Activated naive CD4-positive, alpha-beta T cell treated with anti-CD3 and anti-CD28 coated beads, Interleukin-2, amount 50 U/mL, for 24 hours (primary cell): ENCODE measurements at regions not wholly inside any gene's neighbourhood (a gene's known extent, or its start where the extent isn't known, plus 50 kb on each side); places are given as distances from the start of the nearest gene placed in this dataset.
"Not testable (repeated sequence)": the region's sequence is repeated elsewhere in the genome, so short reads cannot be mapped to it uniquely, and the experiment has no call there.

Experiments
- H3K27ac Mint-ChIP-seq: one replicate; pipeline ENCODE4 v1.8.0; 2021; ENCODE audit warnings: mild to moderate bottlenecking, mixed read lengths
- H3K27me3 Mint-ChIP-seq: one replicate; pipeline ENCODE4 v1.8.0; 2021; ENCODE audit warnings: mixed read lengths
- H3K36me3 Mint-ChIP-seq: one replicate; pipeline ENCODE4 v1.8.0; 2021; ENCODE audit warnings: mixed read lengths
- H3K4me1 Mint-ChIP-seq: one replicate; pipeline ENCODE4 v1.8.0; 2021; ENCODE audit warnings: mixed read lengths
- H3K4me3 Mint-ChIP-seq: one replicate; pipeline ENCODE4 v1.8.0; 2021; ENCODE audit warnings: mild to moderate bottlenecking, mixed read lengths
- H3K9me3 Mint-ChIP-seq: one replicate; pipeline ENCODE4 v1.8.0; 2021; ENCODE audit warnings: mixed read lengths

DNA sequence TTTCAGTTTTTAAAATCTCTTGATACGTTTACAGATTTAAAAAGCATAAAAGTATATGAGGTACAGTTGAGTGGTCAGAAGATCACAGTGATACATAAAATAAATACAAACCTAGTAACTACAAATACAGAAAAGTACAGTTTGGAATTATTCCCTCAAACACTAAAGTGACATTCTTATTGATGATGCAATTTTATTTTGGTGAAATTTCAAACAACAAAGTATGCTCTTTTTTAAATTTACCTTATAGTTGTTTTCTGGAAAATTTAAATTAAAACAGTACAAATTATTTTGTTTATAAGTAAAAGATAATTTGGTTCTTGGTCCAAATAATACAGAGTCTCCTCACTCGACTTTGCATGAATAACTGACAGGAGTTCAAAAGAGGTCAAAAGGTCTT is 1305.1 kb upstream of the GJE1 start:
- Mint-ChIP-seq H3K9me3 (no peaks in the 10 kb centered on the region), H3K27ac (no peak overlapping the region), H3K4me3 (no peak overlapping the region)

DNA sequence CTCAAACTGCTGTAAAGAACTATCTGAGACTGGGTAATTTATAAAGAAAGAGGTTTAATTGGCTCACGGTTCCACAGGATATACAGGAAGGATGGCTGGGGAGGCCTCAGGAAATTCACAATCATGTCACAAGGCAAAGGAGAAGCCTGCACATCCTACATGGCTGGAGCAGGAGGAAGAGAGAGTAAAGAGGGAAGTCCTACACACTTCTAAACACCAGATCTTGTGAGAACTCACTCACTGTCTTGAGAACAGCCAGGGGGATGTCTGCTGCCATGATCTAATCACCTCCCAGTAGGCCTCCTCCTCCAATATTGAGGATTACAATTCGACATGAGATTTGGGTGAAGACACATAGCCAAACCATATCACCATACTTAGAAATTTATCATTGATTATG is 1307.0 kb upstream of the GJE1 start:
- Mint-ChIP-seq H3K27ac (no peak overlapping the region), H3K4me3 (no peak overlapping the region)

More for the DNA sequence above, 1305.1 kb upstream of the GJE1 start:
- Mint-ChIP-seq H3K27me3 (no peaks in the 10 kb centered on the region), H3K36me3 (no peaks in the 10 kb centered on the region), H3K4me1 (no peaks in the 10 kb centered on the region)

DNA sequence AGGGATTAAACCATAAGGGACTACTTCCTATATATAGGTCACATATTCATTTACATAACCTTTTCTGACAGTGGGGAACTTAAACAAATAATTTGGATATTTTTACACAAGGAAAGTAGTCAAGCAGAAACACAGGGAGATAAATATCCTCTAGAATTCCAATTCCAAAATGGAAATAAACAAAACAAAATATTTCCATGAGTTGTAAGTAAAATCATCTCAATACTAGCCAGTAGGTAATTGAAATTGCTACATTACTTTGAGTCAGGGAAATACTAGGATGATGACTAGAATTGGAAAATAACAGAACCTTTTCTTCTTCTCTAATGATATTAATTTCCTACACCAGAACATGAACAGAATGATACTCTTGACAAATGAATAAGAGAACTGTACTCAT is 1308.1 kb upstream of the GJE1 start:
- H3K27me3 Mint-ChIP-seq: no peaks in the 10 kb centered on the region
- no peaks in the 10 kb centered on the region for H3K4me1 Mint-ChIP-seq
- no peaks in the 10 kb centered on the region for H3K9me3 Mint-ChIP-seq
- no peaks in the 10 kb centered on the region for H3K36me3 Mint-ChIP-seq
- H3K4me3 Mint-ChIP-seq: no peak overlapping the region
- H3K27ac Mint-ChIP-seq: no peak overlapping the region

More for the DNA sequence above, 1307.0 kb upstream of the GJE1 start:
- no peaks in the 10 kb centered on the region for H3K4me1 Mint-ChIP-seq
- H3K27me3 Mint-ChIP-seq: no peaks in the 10 kb centered on the region
- no peaks in the 10 kb centered on the region for H3K9me3 Mint-ChIP-seq
- no peaks in the 10 kb centered on the region for H3K36me3 Mint-ChIP-seq

DNA sequence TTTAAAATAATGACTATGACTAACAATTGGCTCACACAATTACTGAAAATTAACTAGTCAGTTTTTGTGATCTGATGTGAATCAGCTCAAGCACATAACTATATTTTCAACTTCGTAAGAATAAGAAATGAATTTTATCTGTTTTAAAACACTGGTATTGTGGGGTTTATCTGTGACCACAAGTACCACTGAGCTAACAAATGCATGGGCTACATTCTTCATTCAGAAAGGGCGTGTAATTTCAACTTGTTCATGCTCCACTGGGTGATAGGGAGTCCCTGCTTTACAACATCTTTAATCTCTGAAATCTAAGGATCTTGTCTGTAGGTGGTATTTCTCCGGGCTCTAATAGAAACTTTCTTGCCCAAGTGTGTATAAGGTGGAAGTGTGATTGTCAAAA is 1311.5 kb upstream of the GJE1 start:
- H3K4me3 Mint-ChIP-seq: no peak overlapping the region
- no peaks in the 10 kb centered on the region for H3K27me3 Mint-ChIP-seq
- H3K4me1 Mint-ChIP-seq: no peaks in the 10 kb centered on the region
- no peaks in the 10 kb centered on the region for H3K36me3 Mint-ChIP-seq
- H3K27ac Mint-ChIP-seq: no peak overlapping the region
- no peaks in the 10 kb centered on the region for H3K9me3 Mint-ChIP-seq

DNA sequence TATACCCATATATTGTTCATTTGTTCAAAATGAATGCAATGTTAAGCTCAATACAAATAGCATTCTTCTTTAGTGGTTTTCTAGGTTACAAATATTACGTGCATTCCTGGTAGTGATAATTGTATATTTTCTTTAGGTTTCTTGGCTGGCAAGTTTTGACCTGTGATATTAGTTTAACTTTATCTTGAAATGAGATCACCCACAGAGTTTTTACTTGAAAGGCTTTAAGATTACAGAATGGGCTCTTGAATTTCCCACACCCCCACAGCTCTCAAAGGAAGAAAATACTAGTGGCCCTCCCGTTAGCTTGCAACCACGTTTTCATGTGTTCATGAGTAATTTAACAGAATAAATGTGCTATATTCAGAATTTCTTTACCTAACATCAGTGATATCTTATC is 1315.5 kb upstream of the GJE1 start:
- Mint-ChIP-seq H3K4me3 (no peak overlapping the region), H3K27ac (no peak overlapping the region), H3K9me3 (no peaks in the 10 kb centered on the region), H3K4me1 (no peaks in the 10 kb centered on the region), H3K36me3 (no peaks in the 10 kb centered on the region), H3K27me3 (peaks cover 1% of the 10 kb centered on the region)

DNA sequence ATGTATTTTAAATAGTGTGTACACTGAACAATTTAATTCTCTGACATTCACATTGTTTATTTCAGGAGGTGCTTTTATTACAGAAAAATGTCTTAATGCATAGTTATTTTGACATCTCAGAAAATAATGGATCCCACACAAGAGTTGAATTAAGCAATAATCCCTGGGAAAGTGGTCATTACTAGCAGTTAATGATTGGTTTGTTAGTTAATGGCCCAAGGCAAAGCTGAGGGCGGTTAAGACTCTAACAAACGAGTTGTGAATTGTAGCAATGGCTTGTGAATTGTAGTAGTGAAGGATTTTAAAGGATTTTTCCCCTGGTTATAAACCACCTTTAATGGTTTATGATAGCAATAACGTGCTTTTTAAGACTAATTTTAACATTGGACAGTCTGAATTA is 1316.0 kb upstream of the GJE1 start:
- Mint-ChIP-seq H3K27ac (no peak overlapping the region), H3K27me3 (peaks cover 1% of the 10 kb centered on the region), H3K9me3 (no peaks in the 10 kb centered on the region), H3K4me1 (no peaks in the 10 kb centered on the region), H3K36me3 (no peaks in the 10 kb centered on the region), H3K4me3 (no peak overlapping the region)

DNA sequence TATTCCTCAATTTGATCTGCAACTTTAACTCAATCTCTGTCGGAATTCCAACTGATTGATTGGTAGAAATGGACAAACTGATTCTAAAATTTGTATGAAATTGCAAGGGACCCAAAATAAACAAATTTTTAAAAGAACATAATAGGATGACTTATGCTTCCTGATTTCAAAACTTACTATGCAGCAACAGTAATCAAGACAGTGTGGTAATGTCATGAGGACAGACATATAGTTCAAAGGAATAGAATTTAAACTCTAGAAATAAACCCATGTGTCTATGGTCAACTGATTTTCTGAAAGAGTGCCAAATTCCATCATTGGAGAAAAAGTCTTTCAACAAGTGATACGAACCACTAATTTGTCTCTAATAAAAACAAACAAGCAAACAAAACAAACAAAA is 1320.1 kb upstream of the GJE1 start:
- Mint-ChIP-seq H3K27ac (no peak overlapping the region), H3K4me3 (no peak overlapping the region), H3K9me3 (no peaks in the 10 kb centered on the region), H3K4me1 (no peaks in the 10 kb centered on the region), H3K27me3 (peaks cover 4% of the 10 kb centered on the region), H3K36me3 (no peaks in the 10 kb centered on the region)

DNA sequence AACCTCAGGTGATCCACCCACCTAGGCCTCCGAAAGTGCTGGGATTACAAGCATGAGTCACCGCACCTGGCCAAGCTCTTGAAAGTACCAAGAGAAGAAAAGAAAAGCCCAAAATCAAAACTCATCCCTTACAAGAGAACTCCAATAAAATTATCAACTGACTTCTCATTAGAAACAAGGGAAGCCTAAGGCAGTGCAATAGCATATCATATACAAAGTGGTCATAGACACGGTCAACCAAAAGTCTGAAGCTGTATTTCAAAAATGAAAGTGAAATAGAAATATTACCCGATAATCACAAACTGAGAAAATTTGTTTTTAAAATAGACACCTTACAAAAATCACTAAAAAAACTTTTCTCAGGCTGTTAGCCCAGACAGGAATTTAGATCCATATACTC is 1321.1 kb upstream of the GJE1 start:
- no peaks in the 10 kb centered on the region for H3K9me3 Mint-ChIP-seq
- peaks cover 4% of the 10 kb centered on the region for H3K27me3 Mint-ChIP-seq
- no peak overlapping the region for H3K27ac Mint-ChIP-seq
- H3K4me3 Mint-ChIP-seq: no peak overlapping the region
- H3K4me1 Mint-ChIP-seq: no peaks in the 10 kb centered on the region
- no peaks in the 10 kb centered on the region for H3K36me3 Mint-ChIP-seq

DNA sequence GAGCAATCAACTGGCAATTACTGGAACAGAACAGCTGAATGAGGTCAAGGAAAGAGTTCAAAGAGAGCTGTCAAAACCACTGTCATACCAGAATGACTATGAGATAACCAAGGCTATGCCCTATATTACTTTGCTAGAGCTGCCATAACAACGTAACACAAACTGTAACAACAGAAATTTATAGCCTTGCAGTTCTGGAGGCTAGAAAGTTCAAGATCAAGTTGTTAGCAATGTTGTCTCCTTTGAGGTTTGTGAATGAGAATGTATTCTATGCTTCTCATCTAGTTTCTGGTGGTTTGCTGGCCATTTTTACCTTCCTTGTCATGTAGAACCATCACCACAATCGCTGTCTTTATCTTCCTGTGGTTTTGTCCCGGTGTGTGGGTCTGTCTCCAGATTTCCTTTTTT is 1323.0 kb upstream of the GJE1 start:
- no peaks in the 10 kb centered on the region for H3K9me3 Mint-ChIP-seq
- no peaks in the 10 kb centered on the region for H3K36me3 Mint-ChIP-seq
- no peaks in the 10 kb centered on the region for H3K4me1 Mint-ChIP-seq
- H3K4me3 Mint-ChIP-seq: no peak overlapping the region
- H3K27ac Mint-ChIP-seq: no peak overlapping the region
- H3K27me3 Mint-ChIP-seq: peaks cover 4% of the 10 kb centered on the region

DNA sequence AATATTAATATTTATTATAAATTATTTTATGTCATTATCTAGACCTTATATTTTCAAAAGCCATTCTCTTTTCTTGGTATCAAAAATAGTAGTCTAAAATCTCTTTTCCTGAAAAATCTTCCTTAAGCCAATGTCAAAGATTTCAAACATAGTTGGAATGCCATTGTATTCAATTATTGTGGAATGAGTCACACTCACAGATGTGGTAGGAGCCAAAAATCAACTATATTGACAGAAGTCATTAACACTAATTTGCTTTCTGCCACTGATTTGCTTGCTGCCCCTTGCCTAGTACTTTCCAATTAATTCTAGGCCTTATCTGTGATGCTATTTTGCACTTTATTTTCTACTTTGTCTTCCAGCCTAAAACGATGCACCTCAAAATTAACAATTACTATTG is 1326.3 kb upstream of the GJE1 start:
- Mint-ChIP-seq H3K27me3 (peaks cover 3% of the 10 kb centered on the region), H3K9me3 (no peaks in the 10 kb centered on the region)

DNA sequence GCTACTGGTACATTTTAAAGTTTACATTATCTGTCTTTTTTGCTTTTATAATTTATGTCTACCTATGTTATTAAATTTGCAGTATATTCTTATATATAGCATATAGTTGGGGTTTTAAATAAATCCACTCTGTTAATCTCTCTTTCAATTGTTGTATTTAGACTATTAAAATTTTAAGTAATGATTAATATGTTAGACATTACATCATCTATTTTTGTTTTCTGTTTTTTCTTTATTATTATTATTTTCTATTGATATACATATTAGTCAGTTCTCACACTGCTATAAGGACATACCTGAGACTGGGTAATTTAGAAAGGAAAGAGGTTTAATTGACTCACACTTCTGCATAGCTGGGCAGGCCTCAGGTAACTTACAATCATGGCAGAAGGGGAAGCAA is 1338.2 kb upstream of the GJE1 start:
- no peaks in the 10 kb centered on the region for H3K9me3 Mint-ChIP-seq
- H3K27ac Mint-ChIP-seq: no peak overlapping the region
- no peak overlapping the region for H3K4me3 Mint-ChIP-seq
- no peaks in the 10 kb centered on the region for H3K36me3 Mint-ChIP-seq
- H3K4me1 Mint-ChIP-seq: no peaks in the 10 kb centered on the region
- no peaks in the 10 kb centered on the region for H3K27me3 Mint-ChIP-seq

More for the DNA sequence above, 1326.3 kb upstream of the GJE1 start:
- H3K27ac Mint-ChIP-seq: no peak overlapping the region
- no peaks in the 10 kb centered on the region for H3K36me3 Mint-ChIP-seq
- H3K4me3 Mint-ChIP-seq: no peak overlapping the region
- no peaks in the 10 kb centered on the region for H3K4me1 Mint-ChIP-seq

DNA sequence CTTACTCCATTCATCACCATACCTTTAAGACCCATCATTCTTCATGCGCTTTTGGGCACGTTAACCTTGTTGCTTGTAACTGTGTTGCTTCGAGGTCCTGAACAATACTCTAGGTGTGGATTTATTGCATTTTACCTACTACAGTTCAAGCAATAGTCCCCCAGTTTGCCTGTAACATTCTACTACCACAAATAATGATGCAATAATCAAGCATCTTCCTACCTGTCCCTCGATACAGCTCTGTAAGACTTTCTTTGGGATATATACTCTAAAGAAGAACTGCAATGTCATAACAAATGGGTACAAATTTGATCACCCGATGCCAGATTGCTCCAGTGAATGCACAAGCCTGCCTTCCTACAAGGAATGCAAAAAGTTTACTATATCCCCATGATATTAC is 1342.6 kb upstream of the GJE1 start:
- no peak overlapping the region for H3K27ac Mint-ChIP-seq
- no peak overlapping the region for H3K4me3 Mint-ChIP-seq
- H3K4me1 Mint-ChIP-seq: no peaks in the 10 kb centered on the region
- no peaks in the 10 kb centered on the region for H3K27me3 Mint-ChIP-seq
- no peaks in the 10 kb centered on the region for H3K36me3 Mint-ChIP-seq
- no peaks in the 10 kb centered on the region for H3K9me3 Mint-ChIP-seq

DNA sequence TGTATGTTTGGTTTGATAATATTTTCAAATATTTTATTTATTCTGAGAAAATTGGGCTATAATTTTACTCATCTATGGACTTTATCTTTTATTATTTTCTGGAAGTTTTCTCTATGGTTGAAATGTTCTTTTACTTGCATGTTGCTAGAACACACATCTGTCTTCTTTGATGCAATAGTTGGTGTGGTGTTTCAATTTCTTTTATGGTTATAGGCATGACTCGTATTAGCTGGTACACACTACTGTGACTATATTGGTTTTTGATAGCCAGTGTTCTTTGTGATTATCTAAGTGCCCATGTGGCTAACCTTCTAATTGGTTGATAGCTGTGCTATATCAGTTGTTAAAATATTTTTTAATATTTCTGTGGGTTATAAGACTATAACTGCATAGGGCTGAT is 1343.3 kb upstream of the GJE1 start:
- no peak overlapping the region for H3K27ac Mint-ChIP-seq
- no peaks in the 10 kb centered on the region for H3K27me3 Mint-ChIP-seq
- H3K9me3 Mint-ChIP-seq: no peaks in the 10 kb centered on the region
- no peak overlapping the region for H3K4me3 Mint-ChIP-seq
- no peaks in the 10 kb centered on the region for H3K4me1 Mint-ChIP-seq
- no peaks in the 10 kb centered on the region for H3K36me3 Mint-ChIP-seq

DNA sequence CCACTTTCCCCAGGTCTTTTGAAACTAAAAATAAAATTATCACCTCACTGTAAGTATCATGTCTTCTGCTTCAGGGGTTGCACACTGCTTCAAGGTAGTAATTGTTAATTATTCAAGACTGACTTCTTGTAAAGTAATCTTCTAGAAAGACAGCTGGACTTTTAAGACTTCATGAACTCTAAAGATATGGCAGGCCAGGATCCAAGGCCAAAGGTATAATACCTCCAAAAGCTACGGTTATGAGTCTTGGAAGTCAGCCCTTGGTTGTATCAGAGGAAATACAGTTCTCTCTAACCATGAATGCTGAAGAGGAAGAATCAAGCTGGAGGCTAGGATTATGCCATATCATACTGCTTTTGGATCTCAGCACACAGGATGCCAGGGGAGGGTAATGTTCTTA is 1346.8 kb upstream of the GJE1 start:
- Mint-ChIP-seq H3K36me3 (no peaks in the 10 kb centered on the region), H3K9me3 (no peaks in the 10 kb centered on the region), H3K4me1 (no peaks in the 10 kb centered on the region)

DNA sequence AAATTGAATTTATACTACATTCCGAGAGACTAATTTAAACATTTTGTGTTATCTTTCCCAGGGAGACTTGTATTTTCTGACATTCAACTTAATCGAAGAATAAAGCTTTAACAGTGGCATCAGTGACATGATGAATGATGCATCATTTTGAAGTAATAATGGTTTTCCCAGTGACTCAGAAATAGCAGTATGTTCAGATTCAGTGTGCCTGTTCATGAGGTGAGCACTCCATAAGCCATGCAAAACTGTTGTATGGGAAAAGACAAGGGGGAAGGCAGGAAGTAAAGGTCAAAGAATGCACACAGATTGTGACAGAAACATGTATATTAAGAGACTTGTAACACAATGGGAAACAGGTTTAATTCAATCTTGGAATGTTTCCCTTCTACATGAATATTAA is 1348.2 kb upstream of the GJE1 start:
- H3K27ac Mint-ChIP-seq: no peak overlapping the region
- H3K36me3 Mint-ChIP-seq: no peaks in the 10 kb centered on the region
- H3K4me3 Mint-ChIP-seq: no peak overlapping the region
- peaks cover 1% of the 10 kb centered on the region for H3K27me3 Mint-ChIP-seq
- H3K9me3 Mint-ChIP-seq: no peaks in the 10 kb centered on the region
- H3K4me1 Mint-ChIP-seq: no peaks in the 10 kb centered on the region

More for the DNA sequence above, 1346.8 kb upstream of the GJE1 start:
- no peak overlapping the region for H3K4me3 Mint-ChIP-seq
- peaks cover 1% of the 10 kb centered on the region for H3K27me3 Mint-ChIP-seq
- no peak overlapping the region for H3K27ac Mint-ChIP-seq

DNA sequence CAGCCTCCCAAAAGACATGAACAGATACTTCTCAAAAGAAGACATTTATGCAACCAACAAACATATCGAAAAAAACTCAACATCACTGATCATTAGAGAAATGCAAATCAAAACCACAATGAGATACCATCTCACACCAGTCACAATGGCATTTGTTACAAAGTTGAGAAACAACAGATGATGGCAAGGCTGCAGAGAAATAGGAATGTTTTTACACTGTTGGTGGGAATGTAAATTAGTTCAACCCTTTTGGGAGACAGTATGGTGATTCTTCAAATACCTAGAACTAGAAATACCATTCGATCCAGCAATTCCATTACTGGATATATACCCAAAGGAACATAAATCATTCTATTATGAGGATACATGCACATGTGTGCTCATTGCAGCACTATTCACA is 1349.2 kb upstream of the GJE1 start:
- not testable (repeated sequence) for H3K27ac Mint-ChIP-seq, H3K4me1 Mint-ChIP-seq, H3K27me3 Mint-ChIP-seq, H3K9me3 Mint-ChIP-seq, H3K4me3 Mint-ChIP-seq, H3K36me3 Mint-ChIP-seq

DNA sequence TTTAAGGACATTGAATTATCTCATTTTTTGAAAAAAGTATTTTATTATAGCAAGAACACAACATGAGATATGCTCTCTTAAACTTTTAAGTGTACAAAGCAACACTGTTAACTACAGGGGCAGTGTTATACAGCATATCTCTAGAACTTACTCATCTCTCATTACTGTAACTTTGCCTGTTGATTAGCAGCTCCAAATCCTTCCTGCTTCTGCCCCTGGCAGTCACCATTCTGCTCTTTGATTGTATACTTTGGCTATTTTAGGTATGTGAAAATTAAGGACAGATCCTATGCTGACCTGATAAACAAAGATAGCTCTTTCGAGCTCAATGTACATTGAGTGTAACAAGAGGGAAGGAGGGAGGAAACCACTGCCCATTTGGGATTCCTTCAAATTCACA is 1349.8 kb upstream of the GJE1 start:
- Mint-ChIP-seq H3K4me3 (no peak overlapping the region), H3K4me1 (no peaks in the 10 kb centered on the region), H3K9me3 (no peaks in the 10 kb centered on the region), H3K27ac (no peak overlapping the region), H3K27me3 (peaks cover 1% of the 10 kb centered on the region), H3K36me3 (no peaks in the 10 kb centered on the region)
